PC-9 (cell line): ENCODE measurements at regions not wholly inside any gene's neighbourhood (a gene's known extent, or its start where the extent isn't known, plus 50 kb on each side); places are given as distances from the start of the nearest gene placed in this dataset.

Experiments used
- EZH2 ChIP-seq: fragments of 200-600 bp; sonication (generic); IDR thresholded peaks from 2 replicates; pipeline ENCODE4 v1.8.0; 2017; ENCODE audit warnings: antibody characterized with exemption, low read depth
- TF ChIP-seq, protein P1 (sequence below): fragments of 200-600 bp; sonication (generic); conservative IDR thresholded peaks from 2 replicates; pipeline ENCODE4 v1.6.1; 2017; ENCODE audit warnings: mixed run types, antibody characterized with exemption, mild to moderate bottlenecking, moderate library complexity

GRCh38 chr13:66111628-66112027 lies 1118.5 kb downstream of the PCDH9 start:
- TF ChIP-seq, protein P1, sequence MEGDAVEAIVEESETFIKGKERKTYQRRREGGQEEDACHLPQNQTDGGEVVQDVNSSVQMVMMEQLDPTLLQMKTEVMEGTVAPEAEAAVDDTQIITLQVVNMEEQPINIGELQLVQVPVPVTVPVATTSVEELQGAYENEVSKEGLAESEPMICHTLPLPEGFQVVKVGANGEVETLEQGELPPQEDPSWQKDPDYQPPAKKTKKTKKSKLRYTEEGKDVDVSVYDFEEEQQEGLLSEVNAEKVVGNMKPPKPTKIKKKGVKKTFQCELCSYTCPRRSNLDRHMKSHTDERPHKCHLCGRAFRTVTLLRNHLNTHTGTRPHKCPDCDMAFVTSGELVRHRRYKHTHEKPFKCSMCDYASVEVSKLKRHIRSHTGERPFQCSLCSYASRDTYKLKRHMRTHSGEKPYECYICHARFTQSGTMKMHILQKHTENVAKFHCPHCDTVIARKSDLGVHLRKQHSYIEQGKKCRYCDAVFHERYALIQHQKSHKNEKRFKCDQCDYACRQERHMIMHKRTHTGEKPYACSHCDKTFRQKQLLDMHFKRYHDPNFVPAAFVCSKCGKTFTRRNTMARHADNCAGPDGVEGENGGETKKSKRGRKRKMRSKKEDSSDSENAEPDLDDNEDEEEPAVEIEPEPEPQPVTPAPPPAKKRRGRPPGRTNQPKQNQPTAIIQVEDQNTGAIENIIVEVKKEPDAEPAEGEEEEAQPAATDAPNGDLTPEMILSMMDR = no peak
- TF ChIP-seq EZH2 = no peak
